GM12874 (cell line): ENCODE measurements at regions not wholly inside any gene's neighbourhood (a gene's known extent, or its start where the extent isn't known, plus 50 kb on each side); places are given as distances from the start of the nearest gene placed in this dataset.

ENCODE experiments used
- CTCF ChIP-seq: IDR thresholded peaks from 2 replicates; pipeline ENCODE4 v1.5.1; 2011; ENCODE audit warnings: low read depth, mild to moderate bottlenecking, control low read depth, low read length, moderate library complexity; ENCODE audit not compliant: insufficient read depth

GRCh38 chr13:89270736-89271135 lies 1599.6 kb downstream of the SLITRK5 start:
- TF ChIP-seq CTCF, result no peak

GRCh38 chr13:89279374-89279773 lies 1608.2 kb downstream of the SLITRK5 start:
- TF ChIP-seq CTCF, result no peak

GRCh38 chr13:89281331-89281730 lies 1610.2 kb downstream of the SLITRK5 start:
- no peak for TF ChIP-seq CTCF

- TF ChIP-seq CTCF, result no peak
Observed at GRCh38 chr13:89282241-89282640, 1611.1 kb downstream of the SLITRK5 start.

GRCh38 chr13:89287381-89287780 lies 1616.2 kb downstream of the SLITRK5 start:
- no peak for TF ChIP-seq CTCF

- no peak for TF ChIP-seq CTCF
Observed at GRCh38 chr13:89294115-89294867, 1623.1 kb downstream of the SLITRK5 start.

- TF ChIP-seq CTCF, result no peak
Observed at GRCh38 chr13:89307278-89307677, 1636.1 kb downstream of the SLITRK5 start.
